Esophagus muscularis mucosa (tissue), 4 donors: ENCODE measurements at regions not wholly inside any gene's neighbourhood (a gene's known extent, or its start where the extent isn't known, plus 50 kb on each side); places are given as distances from the start of the nearest gene placed in this dataset.

Experiments
- DNase-seq: peaks from one replicate; pipeline ENCODE4 v3.0.0-alpha.2; 2017; ENCODE audit errors: extremely low spot score
- H3K27ac ChIP-seq, 4 donors: fragments of 200-600 bp; sonication (generic); replicated peaks in 1 of 4; 1 replicate in 3 of 4; 2 replicates in 1 of 4; pipeline ENCODE4 v1.5.1; 2016 to 2019; ENCODE audit warnings: mild to moderate bottlenecking in 1 of 4
- H3K27me3 ChIP-seq, 4 donors: fragments of 200-600 bp; sonication (generic); one replicate each; pipeline versions ENCODE4 v1.5.1 to v1.6.0; 2016 to 2019
- H3K36me3 ChIP-seq, 4 donors: fragments of 200-600 bp; sonication (generic); one replicate each; pipeline ENCODE4 v1.5.1; 2016 to 2019
- H3K4me1 ChIP-seq, 4 donors: fragments of 200-600 bp; sonication (generic); one replicate each; pipeline ENCODE4 v1.5.1; 2016 to 2019
- H3K4me3 ChIP-seq, 4 donors: fragments of 200-600 bp; sonication (generic); 1 replicate in 2 of 4; 2 replicates in 2 of 4; pipeline ENCODE4 v1.5.1; 2016 to 2019; ENCODE audit warnings: mild to moderate bottlenecking in 4 of 4, moderate library complexity in 1 of 4
- H3K9me3 ChIP-seq, 4 donors: fragments of 200-600 bp; sonication (generic); 1 replicate in 3 of 4; 2 replicates in 1 of 4; pipeline ENCODE4 v1.5.1; 2016 to 2019
- CTCF ChIP-seq, 3 experiments: fragments of 200-600 bp in 2 of 3; fragments of 450-650 bp in 1 of 3; sonication (generic) in 2 of 3; IDR thresholded peaks; one replicate each; pipeline ENCODE4 v1.5.1; 2017 to 2019; ENCODE audit warnings: antibody characterized with exemption in 3 of 3, mild to moderate bottlenecking in 2 of 3, moderate library complexity in 1 of 3
- EP300 ChIP-seq: sonication (generic); formaldehyde crosslinking; IDR thresholded peaks from one replicate; pipeline ENCODE4 v1.6.1; 2017; ENCODE audit warnings: antibody characterized with exemption
- POLR2A ChIP-seq: fragments of 450-650 bp; IDR thresholded peaks from one replicate; pipeline ENCODE4 v1.6.1; 2017; ENCODE audit warnings: antibody characterized with exemption, moderate library complexity, mild to moderate bottlenecking, low read depth
- POLR2AphosphoS5 ChIP-seq, 2 donors: sonication (generic); formaldehyde crosslinking; IDR thresholded peaks; one replicate each; pipeline ENCODE4 v1.6.1; 2017; ENCODE audit warnings: antibody characterized with exemption in 2 of 2
- WGBS: methylation state at CpG from one replicate; pipeline ENCODE4 v1.1.5; 2018; 5-methylcytosine and 5-hydroxymethylcytosine counted together
- intact Hi-C: fragments of 100-400 bp; cut with DNase I; formaldehyde crosslinking; loops from one replicate; pipeline ENCODE4 v1.15.1; 2023

- no peaks in the 10 kb centered on the region for H3K27me3 ChIP-seq
- H3K4me1 ChIP-seq, result peaks cover 0 to 6% (median 1%) of the 10 kb centered on the region in 4 donors
- no peak overlapping the region for H3K27ac ChIP-seq
- intact Hi-C loops, result no loop called here
- H3K36me3 ChIP-seq, result no peaks in the 10 kb centered on the region
- DNase-seq, result no peak
- H3K9me3 ChIP-seq, result no peaks in the 10 kb centered on the region
- TF ChIP-seq POLR2A (no peak), CTCF (IDR thresholded peaks at IDR 0.05) (no peak), POLR2AphosphoS5 (IDR thresholded peaks at IDR 0.05) (no peak), EP300 (no peak)
- H3K4me3 ChIP-seq, result no peak overlapping the region
Measured at GRCh38 chr12:89971880-89972279, 263.2 kb upstream of the ATP2B1 start.

- no peak overlapping the region for H3K4me3 ChIP-seq
- no peak for DNase-seq
- 89% methylated on average over 1 of the region's 1 CpG for WGBS
- TF ChIP-seq EP300 (no peak), CTCF (IDR thresholded peaks at IDR 0.05) (no peak), POLR2A (no peak), POLR2AphosphoS5 (IDR thresholded peaks at IDR 0.05) (no peak)
- no peaks in the 10 kb centered on the region for H3K27me3 ChIP-seq
- no peaks in the 10 kb centered on the region for H3K36me3 ChIP-seq
- H3K4me1 ChIP-seq, result peaks cover 0 to 6% (median 1%) of the 10 kb centered on the region in 4 donors
- intact Hi-C loops, result no loop called here
- no peaks in the 10 kb centered on the region for H3K9me3 ChIP-seq
- H3K27ac ChIP-seq, result no peak overlapping the region
Measured at GRCh38 chr12:89970722-89971121, 262.1 kb upstream of the ATP2B1 start.

- Histone ChIP-seq H3K4me3 (no peak overlapping the region), H3K4me1 (peaks cover 0 to 6% (median 1%) of the 10 kb centered on the region in 4 donors), H3K9me3 (no peaks in the 10 kb centered on the region), H3K27me3 (no peaks in the 10 kb centered on the region), H3K27ac (no peak overlapping the region), H3K36me3 (no peaks in the 10 kb centered on the region)
- DNase-seq, result no peak
- intact Hi-C loops, result no loop called here
- WGBS, result 89% methylated on average over 4 of the region's 4 CpGs
- TF ChIP-seq EP300 (no peak), POLR2A (no peak), CTCF (IDR thresholded peaks at IDR 0.05) (no peak), POLR2AphosphoS5 (IDR thresholded peaks at IDR 0.05) (no peak)
Measured at GRCh38 chr12:89969093-89969492, 260.5 kb upstream of the ATP2B1 start.

DNA sequence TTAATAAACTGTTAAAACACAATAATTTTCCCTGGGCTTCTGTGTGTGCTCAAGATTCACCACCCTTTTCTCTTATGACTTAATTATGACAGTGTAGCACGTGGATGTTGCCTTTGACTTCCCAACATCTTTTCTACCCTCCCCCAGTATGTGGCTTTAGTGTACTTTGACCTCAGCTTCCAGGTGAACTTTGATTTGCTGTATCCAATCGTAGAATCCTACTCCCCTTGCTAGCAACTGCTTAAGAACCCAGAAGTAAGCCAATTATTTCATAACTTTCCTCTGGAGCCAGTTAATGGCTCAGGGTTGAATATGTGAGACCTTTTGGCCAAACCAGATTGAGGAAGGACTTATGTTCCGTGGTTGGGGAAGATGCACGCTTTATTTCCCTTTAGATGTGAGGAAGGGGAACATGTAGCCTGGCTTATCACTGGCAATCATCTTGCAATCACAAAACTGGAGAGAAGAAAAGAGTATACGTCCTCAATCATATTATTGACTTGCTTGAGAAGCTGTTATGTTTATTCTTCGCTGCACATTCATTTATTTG, 259.6 kb upstream of the ATP2B1 start:
- DNase-seq, result no peak
- Histone ChIP-seq H3K9me3 (no peaks in the 10 kb centered on the region), H3K4me3 (no peak overlapping the region), H3K36me3 (no peaks in the 10 kb centered on the region), H3K4me1 (peaks cover 0 to 6% (median 1%) of the 10 kb centered on the region in 4 donors), H3K27ac (no peak overlapping the region), H3K27me3 (no peaks in the 10 kb centered on the region)
- TF ChIP-seq EP300, result no peak
- TF ChIP-seq CTCF (IDR thresholded peaks at IDR 0.05), result no peak
- no peak for TF ChIP-seq POLR2AphosphoS5 (IDR thresholded peaks at IDR 0.05)
- no peak for TF ChIP-seq POLR2A
- WGBS, result 81% methylated on average over 6 of the region's 6 CpGs
- intact Hi-C loops, result no loop called here
